RWPE1 (cell line): ENCODE measurements at regions not wholly inside any gene's neighbourhood (a gene's known extent, or its start where the extent isn't known, plus 50 kb on each side); places are given as distances from the start of the nearest gene placed in this dataset.

Experiments used
- CTCF ChIA-PET: fragments of 350-600 bp; sonication (Branson Sonifier 250); formaldehyde crosslinking; extraction: SDS; loops from one replicate; lab custom pipeline; 2021; lab: Yijun Ruan, JAX
- POLR2A ChIA-PET: fragments of 400-600 bp; formaldehyde crosslinking; extraction: SDS; loops from one replicate; lab custom pipeline; 2020; ENCODE audit warnings: antibody characterized with exemption; ENCODE audit not compliant: low non-redundant PET; lab: Yijun Ruan, JAX
- DNase-seq: peaks from one replicate; pipeline ENCODE4 v3.0.0; 2012; ENCODE audit warnings: low spot score
- H3K27ac ChIP-seq: fragments of 450-650 bp; 2 replicates; pipeline ENCODE4 v1.5.1; 2017
- TF ChIP-seq, protein P1 (sequence below): fragments of 450-650 bp; conservative IDR thresholded peaks from 2 replicates; pipeline ENCODE4 v1.5.1; 2017; ENCODE audit warnings: low read depth, mild to moderate bottlenecking

DNA sequence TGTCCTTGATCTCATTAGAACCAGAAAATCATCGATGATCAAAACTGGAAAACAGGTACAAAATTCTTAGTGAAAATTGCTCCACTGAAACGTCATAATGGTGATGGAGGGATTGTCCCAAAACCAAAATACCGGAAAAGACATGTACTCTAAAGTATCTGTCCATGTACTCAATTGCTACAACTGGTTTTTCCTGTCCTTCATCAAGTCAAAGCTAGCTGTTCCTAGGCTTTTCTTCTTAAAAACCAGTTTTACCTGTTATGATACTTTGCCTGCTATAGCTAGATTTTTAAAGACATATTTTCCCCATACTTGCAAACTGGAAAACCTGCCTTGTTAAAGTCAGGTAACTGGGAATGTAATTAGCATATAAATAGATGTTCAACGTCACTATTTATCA lies 50.5 kb upstream of the LRRC1 start:
- TF ChIP-seq, protein P1, sequence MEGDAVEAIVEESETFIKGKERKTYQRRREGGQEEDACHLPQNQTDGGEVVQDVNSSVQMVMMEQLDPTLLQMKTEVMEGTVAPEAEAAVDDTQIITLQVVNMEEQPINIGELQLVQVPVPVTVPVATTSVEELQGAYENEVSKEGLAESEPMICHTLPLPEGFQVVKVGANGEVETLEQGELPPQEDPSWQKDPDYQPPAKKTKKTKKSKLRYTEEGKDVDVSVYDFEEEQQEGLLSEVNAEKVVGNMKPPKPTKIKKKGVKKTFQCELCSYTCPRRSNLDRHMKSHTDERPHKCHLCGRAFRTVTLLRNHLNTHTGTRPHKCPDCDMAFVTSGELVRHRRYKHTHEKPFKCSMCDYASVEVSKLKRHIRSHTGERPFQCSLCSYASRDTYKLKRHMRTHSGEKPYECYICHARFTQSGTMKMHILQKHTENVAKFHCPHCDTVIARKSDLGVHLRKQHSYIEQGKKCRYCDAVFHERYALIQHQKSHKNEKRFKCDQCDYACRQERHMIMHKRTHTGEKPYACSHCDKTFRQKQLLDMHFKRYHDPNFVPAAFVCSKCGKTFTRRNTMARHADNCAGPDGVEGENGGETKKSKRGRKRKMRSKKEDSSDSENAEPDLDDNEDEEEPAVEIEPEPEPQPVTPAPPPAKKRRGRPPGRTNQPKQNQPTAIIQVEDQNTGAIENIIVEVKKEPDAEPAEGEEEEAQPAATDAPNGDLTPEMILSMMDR: no peak
- POLR2A ChIA-PET: no interaction called here
- peak; percentile 64 for DNase-seq
- CTCF ChIA-PET: interaction anchor here (1.4 kb wide), 1 partner anchor 9 kb away, joined by 5 read pairs; no protein-coding TSS in a partner anchor
- H3K27ac ChIP-seq: no peak overlapping the region

DNA sequence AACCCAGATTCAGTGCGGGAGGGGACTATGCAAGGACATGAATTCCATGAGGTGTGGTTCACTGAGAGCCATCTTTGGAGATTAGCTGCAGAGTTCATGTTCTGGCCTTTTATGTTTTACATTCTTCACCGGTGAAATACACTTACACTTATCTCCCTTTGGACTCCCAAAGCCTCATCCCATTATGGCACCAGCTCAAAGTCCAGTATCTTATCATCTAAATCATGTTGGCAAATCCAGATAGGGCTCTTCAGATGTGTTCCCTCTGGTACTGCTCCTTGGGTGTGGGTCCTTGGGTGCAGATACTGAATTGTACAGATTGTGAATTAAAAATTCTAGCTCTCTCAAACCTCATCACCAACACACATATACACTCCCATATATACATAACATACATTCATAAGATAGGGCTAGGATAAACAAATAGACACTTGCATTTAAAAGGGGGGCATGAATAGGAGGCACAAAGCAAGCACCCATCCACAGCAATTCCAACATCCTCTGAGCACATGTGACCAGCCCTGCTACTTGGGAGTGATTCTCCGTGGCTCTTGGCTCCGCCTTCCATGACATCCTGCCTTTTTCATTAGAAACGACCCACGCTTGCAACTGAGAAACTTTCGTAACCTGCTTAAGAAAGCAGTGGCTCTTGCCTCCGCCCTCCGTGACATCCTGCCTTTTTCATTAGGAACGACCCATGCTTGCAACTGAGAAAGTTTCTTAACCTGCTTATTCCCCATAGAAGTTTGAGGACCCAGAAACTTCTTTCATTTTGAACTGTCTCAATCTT lies 53.6 kb upstream of the LRRC1 start:
- DNase-seq: no peak
- POLR2A ChIA-PET: no interaction called here
- H3K27ac ChIP-seq: no peak overlapping the region
- TF ChIP-seq, protein P1: no peak
- CTCF ChIA-PET: no interaction called here

DNA sequence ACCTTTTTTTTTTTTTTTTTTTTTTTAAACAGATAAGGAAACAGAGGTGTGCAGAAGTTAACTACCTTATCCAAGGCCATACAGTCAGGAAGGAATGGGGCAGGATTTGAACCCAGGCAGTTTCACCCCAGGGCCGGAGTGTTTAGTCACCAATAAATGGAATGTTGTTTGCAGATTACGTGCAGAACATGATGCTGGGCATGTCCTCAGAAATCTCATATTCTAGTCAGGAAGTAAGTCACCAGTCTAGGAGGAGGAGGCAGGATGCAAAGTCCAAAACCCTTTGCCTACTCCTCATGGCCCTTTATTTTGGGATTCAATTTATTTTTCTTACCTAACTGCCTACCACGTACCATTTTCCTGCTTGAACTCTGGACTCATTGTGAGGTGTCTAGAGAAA lies 57.1 kb upstream of the LRRC1 start:
- ChIA-PET CTCF (no interaction called here), POLR2A (no interaction called here)
- DNase-seq: no peak
- no peak overlapping the region for H3K27ac ChIP-seq
- TF ChIP-seq, protein P1: no peak

DNA sequence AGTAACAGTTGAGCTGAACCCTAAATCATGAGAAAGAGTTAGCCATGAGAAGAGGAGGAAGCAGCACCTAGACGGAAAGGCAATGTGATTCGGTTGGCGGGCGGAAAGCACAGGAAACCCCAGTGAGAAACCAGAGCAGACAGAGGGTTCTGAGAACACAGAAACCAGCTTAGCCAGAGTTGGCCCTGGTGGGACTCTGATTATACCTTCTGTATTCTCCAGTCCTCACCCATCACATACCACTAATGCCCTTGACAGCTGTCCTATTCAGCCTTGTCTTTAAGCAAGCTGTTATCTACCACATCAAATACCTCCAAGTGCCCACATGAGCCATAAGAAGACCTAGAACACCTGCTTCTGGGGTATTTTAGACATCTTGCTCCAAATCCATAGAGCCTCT lies 58.9 kb upstream of the LRRC1 start:
- ChIA-PET CTCF (interaction anchor here (0.6 to 1.9 kb wide), 4 partner anchors 8 to 220 kb away, joined by 3 to 15 read pairs (median 6); no protein-coding TSS in a partner anchor), POLR2A (no interaction called here)
- no peak for DNase-seq
- TF ChIP-seq, protein P1: no peak
- H3K27ac ChIP-seq: no peak overlapping the region

DNA sequence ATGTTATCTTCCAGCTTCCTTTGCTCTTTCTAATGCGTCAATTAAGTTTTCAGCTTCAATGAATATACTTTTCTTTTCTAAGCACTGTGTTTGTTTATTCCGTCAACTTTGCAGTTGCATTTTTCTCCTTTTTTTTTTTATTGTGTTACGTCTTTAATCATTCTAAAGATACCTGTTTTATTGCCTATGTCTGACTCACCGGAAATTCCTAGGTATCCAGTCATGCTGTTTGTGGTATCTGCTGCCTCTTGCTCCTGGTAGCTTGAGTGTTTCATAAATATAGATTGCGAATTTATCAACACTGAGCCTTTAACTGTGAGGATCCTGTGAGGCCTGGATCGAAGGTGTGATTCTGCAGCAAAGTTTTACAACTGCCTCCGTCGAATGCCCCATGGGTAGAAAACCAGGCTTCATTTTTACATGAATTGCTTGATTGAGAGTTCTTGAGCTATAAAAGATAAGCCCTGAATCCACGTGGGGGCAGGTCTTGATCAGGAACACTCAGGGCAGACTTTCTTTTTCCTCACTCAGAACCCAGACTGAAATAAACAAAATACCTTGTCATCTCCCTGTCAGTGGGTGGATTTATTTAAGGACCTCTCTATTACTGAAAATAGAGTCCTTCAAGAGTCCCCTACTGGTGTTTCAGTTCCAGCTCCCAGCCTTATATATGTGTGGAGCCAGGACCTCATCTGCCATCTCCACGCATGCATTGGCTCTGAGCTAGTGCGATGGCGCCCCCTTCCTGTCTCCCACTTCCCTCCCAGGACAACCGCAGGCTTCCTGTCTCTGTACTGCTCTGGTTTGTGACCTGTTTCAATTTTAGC lies 60.1 kb upstream of the LRRC1 start:
- CTCF ChIA-PET: interaction anchor here (0.6 to 1.9 kb wide), 8 partner anchors 10 to 691 kb away, joined by 3 to 15 read pairs (median 5); partner anchors contain the start of gene LRRC1
- POLR2A ChIA-PET: interaction anchor here (1.3 kb wide), 1 partner anchor 59 kb away, joined by 6 read pairs; the partner anchor contains the start of gene LRRC1
- TF ChIP-seq, protein P1: no peak
- DNase-seq: peak; percentile 88
- H3K27ac ChIP-seq: peak overlapping the region; percentile 92
